ENCODE measurements at regions not wholly inside any gene's neighbourhood (a gene's known extent, or its start where the extent isn't known, plus 50 kb on each side); places are given as distances from the start of the nearest gene placed in this dataset.

DNA sequence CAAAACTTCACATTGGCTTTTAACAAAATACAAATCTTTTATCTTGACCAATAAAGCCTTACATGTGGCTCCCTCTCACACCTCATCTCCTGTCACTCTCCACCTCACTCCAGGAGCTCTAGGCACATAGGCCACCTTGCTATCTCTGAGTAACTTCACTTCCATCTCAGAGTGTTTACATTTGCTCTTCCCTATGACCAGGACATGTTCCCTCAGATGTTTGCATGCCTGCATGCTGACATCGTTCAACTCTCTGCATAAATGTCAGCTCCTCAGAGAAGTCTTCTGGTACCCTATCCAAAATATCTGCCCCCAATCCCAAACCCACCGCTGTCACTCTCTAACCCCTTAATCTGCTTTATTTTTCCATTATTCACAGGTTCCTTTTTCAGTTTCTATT, 110.9 kb downstream of the TOMM20 start:
- TF ChIP-seq, protein P1, sequence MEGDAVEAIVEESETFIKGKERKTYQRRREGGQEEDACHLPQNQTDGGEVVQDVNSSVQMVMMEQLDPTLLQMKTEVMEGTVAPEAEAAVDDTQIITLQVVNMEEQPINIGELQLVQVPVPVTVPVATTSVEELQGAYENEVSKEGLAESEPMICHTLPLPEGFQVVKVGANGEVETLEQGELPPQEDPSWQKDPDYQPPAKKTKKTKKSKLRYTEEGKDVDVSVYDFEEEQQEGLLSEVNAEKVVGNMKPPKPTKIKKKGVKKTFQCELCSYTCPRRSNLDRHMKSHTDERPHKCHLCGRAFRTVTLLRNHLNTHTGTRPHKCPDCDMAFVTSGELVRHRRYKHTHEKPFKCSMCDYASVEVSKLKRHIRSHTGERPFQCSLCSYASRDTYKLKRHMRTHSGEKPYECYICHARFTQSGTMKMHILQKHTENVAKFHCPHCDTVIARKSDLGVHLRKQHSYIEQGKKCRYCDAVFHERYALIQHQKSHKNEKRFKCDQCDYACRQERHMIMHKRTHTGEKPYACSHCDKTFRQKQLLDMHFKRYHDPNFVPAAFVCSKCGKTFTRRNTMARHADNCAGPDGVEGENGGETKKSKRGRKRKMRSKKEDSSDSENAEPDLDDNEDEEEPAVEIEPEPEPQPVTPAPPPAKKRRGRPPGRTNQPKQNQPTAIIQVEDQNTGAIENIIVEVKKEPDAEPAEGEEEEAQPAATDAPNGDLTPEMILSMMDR (IDR thresholded peaks at IDR 0.05), result no peak
- TF ChIP-seq POLR2A (IDR thresholded peaks at IDR 0.05) (no peak), EP300 (IDR thresholded peaks at IDR 0.05; ENCODE audit: low read depth) (no peak)

Data from transverse colon (tissue), 3 donors.